Activated CD8-positive, alpha-beta T cell treated with anti-CD3 and anti-CD28 coated beads for 36 hours (primary cell): ENCODE measurements at regions not wholly inside any gene's neighbourhood (a gene's known extent, or its start where the extent isn't known, plus 50 kb on each side); places are given as distances from the start of the nearest gene placed in this dataset.

Source experiments
- ATAC-seq: fragments of 200-7000 bp; cut with Tn5 transposase; one replicate; pipeline ENCODE4 v1.10.0; 2021; ENCODE audit warnings: mild to moderate bottlenecking, moderate library complexity
- CTCF ChIA-PET: fragments of 350-600 bp; sonication (Branson Sonifier 250); formaldehyde crosslinking; loops from one replicate; lab custom pipeline; 2021; ENCODE audit warnings: antibody characterized with exemption; lab: Charles Lee
- POLR2A ChIA-PET: fragments of 350-600 bp; sonication (Branson Sonifier 250); formaldehyde crosslinking; loops from one replicate; lab custom pipeline; 2021; ENCODE audit warnings: antibody characterized with exemption; lab: Charles Lee
- DNase-seq: peaks from one replicate; pipeline ENCODE4 v3.0.0-alpha.2; 2020
- H3K27ac Mint-ChIP-seq: one replicate; pipeline ENCODE4 v1.8.0; 2021; ENCODE audit warnings: mild to moderate bottlenecking, mixed read lengths
- H3K27me3 Mint-ChIP-seq: one replicate; pipeline ENCODE4 v1.8.0; 2021; ENCODE audit warnings: mixed read lengths
- H3K36me3 Mint-ChIP-seq: one replicate; pipeline ENCODE4 v1.8.0; 2021; ENCODE audit warnings: low read depth, mixed read lengths
- H3K4me1 Mint-ChIP-seq: one replicate; pipeline ENCODE4 v1.8.0; 2021; ENCODE audit warnings: low read depth, mixed read lengths
- H3K4me3 Mint-ChIP-seq: one replicate; pipeline ENCODE4 v1.8.0; 2021; ENCODE audit warnings: mild to moderate bottlenecking, moderate library complexity, mixed read lengths
- H3K9me3 Mint-ChIP-seq: one replicate; pipeline ENCODE4 v1.8.0; 2021; ENCODE audit warnings: mixed read lengths
- intact Hi-C: fragments of 100-400 bp; cut with micrococcal nuclease; formaldehyde crosslinking; loops from one replicate; pipeline ENCODE4 v1.10.0; 2022
- TF ChIP-seq, protein P1 (sequence below): fragments of 200-600 bp; IDR thresholded peaks from one replicate; pipeline ENCODE4 v1.8.0; 2022; ENCODE audit warnings: antibody characterized with exemption, mild to moderate bottlenecking

DNA sequence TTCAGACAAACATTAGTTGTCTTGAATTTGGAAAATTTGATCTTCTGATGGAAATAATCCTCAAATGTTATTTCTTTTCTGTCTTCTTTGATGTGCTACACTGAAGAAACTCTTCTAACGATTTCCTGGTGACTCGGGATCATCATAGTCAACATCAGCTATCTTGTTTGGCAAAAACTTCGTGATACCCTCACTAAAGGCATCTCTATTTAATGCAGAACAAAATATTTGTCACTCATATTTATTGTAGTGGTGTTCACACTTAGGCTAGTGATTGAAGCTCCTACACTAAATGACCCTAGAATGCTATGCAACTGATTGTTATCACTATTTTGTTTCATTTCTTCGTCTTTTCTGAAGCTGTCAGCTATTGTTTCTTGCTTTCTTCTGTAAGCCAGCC lies 334.7 kb upstream of the ZEB2 start:
- ATAC-seq (no peak), DNase-seq (no peak)
- H3K4me1 Mint-ChIP-seq: no peaks in the 10 kb centered on the region
- no peaks in the 10 kb centered on the region for H3K36me3 Mint-ChIP-seq
- TF ChIP-seq, protein P1, sequence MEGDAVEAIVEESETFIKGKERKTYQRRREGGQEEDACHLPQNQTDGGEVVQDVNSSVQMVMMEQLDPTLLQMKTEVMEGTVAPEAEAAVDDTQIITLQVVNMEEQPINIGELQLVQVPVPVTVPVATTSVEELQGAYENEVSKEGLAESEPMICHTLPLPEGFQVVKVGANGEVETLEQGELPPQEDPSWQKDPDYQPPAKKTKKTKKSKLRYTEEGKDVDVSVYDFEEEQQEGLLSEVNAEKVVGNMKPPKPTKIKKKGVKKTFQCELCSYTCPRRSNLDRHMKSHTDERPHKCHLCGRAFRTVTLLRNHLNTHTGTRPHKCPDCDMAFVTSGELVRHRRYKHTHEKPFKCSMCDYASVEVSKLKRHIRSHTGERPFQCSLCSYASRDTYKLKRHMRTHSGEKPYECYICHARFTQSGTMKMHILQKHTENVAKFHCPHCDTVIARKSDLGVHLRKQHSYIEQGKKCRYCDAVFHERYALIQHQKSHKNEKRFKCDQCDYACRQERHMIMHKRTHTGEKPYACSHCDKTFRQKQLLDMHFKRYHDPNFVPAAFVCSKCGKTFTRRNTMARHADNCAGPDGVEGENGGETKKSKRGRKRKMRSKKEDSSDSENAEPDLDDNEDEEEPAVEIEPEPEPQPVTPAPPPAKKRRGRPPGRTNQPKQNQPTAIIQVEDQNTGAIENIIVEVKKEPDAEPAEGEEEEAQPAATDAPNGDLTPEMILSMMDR: no peak
- intact Hi-C loops: no loop called here
- no peak overlapping the region for H3K4me3 Mint-ChIP-seq
- H3K27ac Mint-ChIP-seq: no peak overlapping the region
- ChIA-PET POLR2A (no interaction called here), CTCF (no interaction called here)
- peaks cover 2% of the 10 kb centered on the region for H3K9me3 Mint-ChIP-seq
- H3K27me3 Mint-ChIP-seq: peaks cover 1% of the 10 kb centered on the region

DNA sequence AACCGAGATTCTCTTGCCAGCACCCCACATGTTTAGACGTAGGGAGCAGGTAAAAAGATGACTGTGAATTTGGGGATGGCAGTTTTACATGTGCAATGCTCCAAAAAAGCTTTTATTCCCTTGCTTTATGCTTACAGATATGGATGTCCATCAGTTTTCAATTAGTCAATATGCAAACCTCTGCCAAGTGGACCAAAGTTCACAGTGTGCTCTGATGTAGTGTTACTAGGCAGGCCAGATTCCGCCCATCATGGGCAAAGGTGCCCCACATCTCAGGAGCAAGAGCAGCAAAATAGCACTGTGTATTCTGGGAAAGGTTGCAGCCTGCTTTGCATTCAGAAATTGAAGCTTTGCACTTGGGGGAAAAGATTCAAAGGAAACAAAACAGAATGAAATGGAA lies 329.7 kb upstream of the ZEB2 start:
- ATAC-seq: no peak
- Mint-ChIP-seq H3K36me3 (no peaks in the 10 kb centered on the region), H3K9me3 (peaks cover 1% of the 10 kb centered on the region), H3K27ac (no peak overlapping the region), H3K27me3 (peaks cover 1% of the 10 kb centered on the region), H3K4me3 (no peak overlapping the region), H3K4me1 (no peaks in the 10 kb centered on the region)
- TF ChIP-seq, protein P1: no peak
- POLR2A ChIA-PET: no interaction called here
- CTCF ChIA-PET: no interaction called here
- DNase-seq: no peak
- intact Hi-C loops: no loop called here

DNA sequence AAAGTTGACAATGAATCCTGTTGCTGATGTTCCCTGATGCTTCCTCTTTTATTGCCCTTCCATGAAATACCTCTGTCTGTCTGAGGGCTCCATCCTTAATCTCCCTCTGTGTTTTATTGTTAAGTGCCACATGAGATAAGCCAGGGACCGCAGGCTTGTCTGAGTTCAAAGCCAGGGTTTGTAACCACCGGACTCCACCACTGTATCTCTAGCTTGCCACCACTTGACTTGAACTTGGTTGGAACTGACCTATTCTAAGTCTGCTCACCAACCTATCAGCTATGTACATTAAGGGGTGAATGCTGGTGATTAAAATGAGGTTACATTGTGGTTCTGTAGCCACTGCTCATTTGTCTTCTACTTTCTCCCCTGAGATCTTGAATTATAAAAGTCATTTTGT lies 328.5 kb upstream of the ZEB2 start:
- Mint-ChIP-seq H3K27me3 (peaks cover 1% of the 10 kb centered on the region), H3K36me3 (no peaks in the 10 kb centered on the region), H3K9me3 (no peaks in the 10 kb centered on the region), H3K4me1 (no peaks in the 10 kb centered on the region), H3K27ac (no peak overlapping the region), H3K4me3 (no peak overlapping the region)
- ChIA-PET POLR2A (no interaction called here), CTCF (no interaction called here)
- DNase-seq (no peak), ATAC-seq (no peak)
- intact Hi-C loops: no loop called here
- TF ChIP-seq, protein P1: no peak

DNA sequence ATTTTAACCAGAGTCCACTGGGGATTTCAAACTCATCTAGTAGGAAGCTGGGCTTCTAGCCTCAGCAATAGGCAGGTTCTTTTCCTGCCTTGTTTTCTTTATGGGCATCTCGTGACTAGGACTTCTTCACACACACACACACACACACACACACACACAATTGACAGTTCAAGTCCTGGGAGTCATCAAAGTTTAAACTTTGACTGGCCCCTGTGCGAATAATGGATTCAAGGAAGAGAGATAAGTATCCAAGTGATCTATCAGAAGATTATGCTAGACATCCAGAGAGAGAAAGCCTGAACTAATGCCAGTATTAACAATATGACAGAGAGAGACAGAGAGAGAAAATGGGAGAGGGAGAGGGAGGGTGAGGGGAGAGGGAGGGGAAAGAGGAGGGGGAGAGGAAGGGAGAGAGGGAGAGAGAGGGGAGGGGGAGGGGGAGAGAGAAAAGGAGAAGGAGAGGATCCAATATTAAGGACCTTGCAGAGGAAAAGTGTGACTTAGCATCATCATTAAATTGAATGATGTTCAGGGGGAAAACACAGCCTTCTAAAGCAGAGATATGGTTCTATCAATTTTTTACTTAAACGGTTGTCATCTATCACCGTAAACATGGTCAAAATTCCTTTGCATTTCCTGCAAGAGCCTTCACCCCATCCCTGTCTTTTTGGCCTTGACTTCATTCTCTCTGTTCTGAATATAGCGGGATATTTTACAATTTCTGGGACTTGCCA lies 327.6 kb upstream of the ZEB2 start:
- intact Hi-C loops: no loop called here
- no peaks in the 10 kb centered on the region for H3K9me3 Mint-ChIP-seq
- no peak for ATAC-seq
- TF ChIP-seq, protein P1: no peak
- no peak overlapping the region for H3K27ac Mint-ChIP-seq
- no peaks in the 10 kb centered on the region for H3K36me3 Mint-ChIP-seq
- H3K4me3 Mint-ChIP-seq: no peak overlapping the region
- peaks cover 1% of the 10 kb centered on the region for H3K27me3 Mint-ChIP-seq
- POLR2A ChIA-PET: no interaction called here
- no peak for DNase-seq
- H3K4me1 Mint-ChIP-seq: no peaks in the 10 kb centered on the region
- CTCF ChIA-PET: no interaction called here

DNA sequence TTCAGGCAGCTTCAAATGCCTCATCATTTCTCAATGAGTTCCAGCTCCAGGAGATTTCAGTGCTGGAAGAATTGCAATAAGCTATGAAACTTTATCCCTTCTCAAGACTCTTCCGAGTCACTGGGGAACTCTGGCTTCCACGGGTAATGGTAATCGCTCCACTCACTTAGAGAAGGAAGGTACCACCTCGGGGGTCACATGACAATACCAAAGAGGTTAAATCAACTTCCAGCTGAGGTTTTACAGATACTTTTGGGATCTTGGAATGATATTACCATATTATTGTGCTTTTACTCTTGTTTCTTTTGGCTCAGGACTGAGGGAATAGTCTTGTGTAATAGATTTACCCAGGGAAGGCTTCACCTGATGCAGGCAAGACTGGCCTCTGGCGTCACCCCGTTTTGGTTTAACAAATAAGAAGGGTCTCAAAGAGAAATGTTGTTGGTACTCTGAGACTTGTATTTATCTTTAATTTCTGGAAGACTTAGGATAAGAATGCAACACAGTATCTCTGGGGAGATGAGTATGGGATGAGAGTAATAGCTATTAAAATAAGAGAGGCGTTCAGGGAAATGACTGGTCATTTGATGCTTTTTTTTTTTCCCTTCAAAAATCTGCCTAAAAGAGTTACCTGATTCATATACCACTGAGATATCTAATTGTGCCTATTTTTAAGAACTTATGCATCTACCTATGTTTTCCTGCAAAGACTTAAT lies 316.9 kb upstream of the ZEB2 start:
- Mint-ChIP-seq H3K9me3 (no peaks in the 10 kb centered on the region), H3K4me3 (no peak overlapping the region), H3K27me3 (no peaks in the 10 kb centered on the region), H3K4me1 (no peaks in the 10 kb centered on the region), H3K27ac (no peak overlapping the region), H3K36me3 (no peaks in the 10 kb centered on the region)
- CTCF ChIA-PET: no interaction called here
- no peak for ATAC-seq
- intact Hi-C loops: no loop called here
- TF ChIP-seq, protein P1: no peak
- no peak for DNase-seq
- POLR2A ChIA-PET: no interaction called here
